ENCODE measurements at regions not wholly inside any gene's neighbourhood (a gene's known extent, or its start where the extent isn't known, plus 50 kb on each side); places are given as distances from the start of the nearest gene placed in this dataset.

GRCh38 chr1:30171537-30172298, 551.7 kb downstream of the MATN1 start:
- no peaks in the 10 kb centered on the region for H3K36me3 Mint-ChIP-seq (ENCODE audit: low read depth)
- H3K9me3 Mint-ChIP-seq (ENCODE audit: low read depth) = peaks cover 8% of the 10 kb centered on the region
- H3K4me1 Mint-ChIP-seq (ENCODE audit: low read depth) = no peaks in the 10 kb centered on the region
- DNase-seq (ENCODE audit: low spot score) = no peak
- peaks cover 22% of the 10 kb centered on the region for H3K27me3 Mint-ChIP-seq (ENCODE audit: low read depth)
- no peak for TF ChIP-seq CTCF (IDR thresholded peaks at IDR 0.05)
- H3K4me3 Mint-ChIP-seq (ENCODE audit: unreplicated experiment) = no peak overlapping the region
- no peak overlapping the region for H3K27ac Mint-ChIP-seq (ENCODE audit: unreplicated experiment)

GRCh38 chr1:30169269-30169668, 554.1 kb downstream of the MATN1 start:
- Mint-ChIP-seq H3K27ac (ENCODE audit: unreplicated experiment) (no peak overlapping the region), H3K36me3 (ENCODE audit: low read depth) (no peaks in the 10 kb centered on the region), H3K4me3 (ENCODE audit: unreplicated experiment) (no peak overlapping the region), H3K27me3 (ENCODE audit: low read depth) (peaks cover 21% of the 10 kb centered on the region), H3K9me3 (ENCODE audit: low read depth) (peaks cover 8% of the 10 kb centered on the region), H3K4me1 (ENCODE audit: low read depth) (no peaks in the 10 kb centered on the region)
- DNase-seq (ENCODE audit: low spot score) = no peak
- TF ChIP-seq CTCF (IDR thresholded peaks at IDR 0.05) = no peak

GRCh38 chr1:30166174-30166573, 557.2 kb downstream of the MATN1 start:
- no peaks in the 10 kb centered on the region for H3K4me1 Mint-ChIP-seq (ENCODE audit: low read depth)
- peaks cover 19% of the 10 kb centered on the region for H3K27me3 Mint-ChIP-seq (ENCODE audit: low read depth)
- no peak for TF ChIP-seq CTCF (IDR thresholded peaks at IDR 0.05)
- H3K36me3 Mint-ChIP-seq (ENCODE audit: low read depth) = no peaks in the 10 kb centered on the region
- peaks cover 10% of the 10 kb centered on the region for H3K9me3 Mint-ChIP-seq (ENCODE audit: low read depth)
- no peak overlapping the region for H3K27ac Mint-ChIP-seq (ENCODE audit: unreplicated experiment)
- no peak overlapping the region for H3K4me3 Mint-ChIP-seq (ENCODE audit: unreplicated experiment)
- DNase-seq (ENCODE audit: low spot score) = no peak

GRCh38 chr1:30165116-30165515, 558.3 kb downstream of the MATN1 start:
- H3K27ac Mint-ChIP-seq (ENCODE audit: unreplicated experiment) = no peak overlapping the region
- peaks cover 8% of the 10 kb centered on the region for H3K9me3 Mint-ChIP-seq (ENCODE audit: low read depth)
- peaks cover 19% of the 10 kb centered on the region for H3K27me3 Mint-ChIP-seq (ENCODE audit: low read depth)
- no peak for DNase-seq (ENCODE audit: low spot score)
- no peak for TF ChIP-seq CTCF (IDR thresholded peaks at IDR 0.05)
- no peak overlapping the region for H3K4me3 Mint-ChIP-seq (ENCODE audit: unreplicated experiment)
- no peaks in the 10 kb centered on the region for H3K36me3 Mint-ChIP-seq (ENCODE audit: low read depth)
- no peaks in the 10 kb centered on the region for H3K4me1 Mint-ChIP-seq (ENCODE audit: low read depth)

GRCh38 chr1:30164693-30165092, 558.7 kb downstream of the MATN1 start:
- no peak for DNase-seq (ENCODE audit: low spot score)
- Mint-ChIP-seq H3K36me3 (ENCODE audit: low read depth) (no peaks in the 10 kb centered on the region), H3K27me3 (ENCODE audit: low read depth) (peaks cover 19% of the 10 kb centered on the region), H3K27ac (ENCODE audit: unreplicated experiment) (no peak overlapping the region), H3K4me1 (ENCODE audit: low read depth) (no peaks in the 10 kb centered on the region), H3K4me3 (ENCODE audit: unreplicated experiment) (no peak overlapping the region), H3K9me3 (ENCODE audit: low read depth) (peaks cover 7% of the 10 kb centered on the region)
- TF ChIP-seq CTCF (IDR thresholded peaks at IDR 0.05) = no peak
